ENCODE measurements at regions not wholly inside any gene's neighbourhood (a gene's known extent, or its start where the extent isn't known, plus 50 kb on each side); places are given as distances from the start of the nearest gene placed in this dataset.

- TF ChIP-seq REST (IDR thresholded peaks at IDR 0.05; ENCODE audit: low read depth, low read length): no peak; the same call in 1 of the 2 replicates
- TF ChIP-seq PBX3 (IDR thresholded peaks at IDR 0.05): peak; percentile 76
- TF ChIP-seq GABPA (IDR thresholded peaks at IDR 0.05; ENCODE audit: low read depth): no peak
- TF ChIP-seq MAX (IDR thresholded peaks at IDR 0.05; ENCODE audit: low read depth): peak; percentile 71
- TF ChIP-seq RCOR1 (IDR thresholded peaks at IDR 0.05; ENCODE audit: low read length): peak; percentile 58; the same call in 1 of the 2 replicates
- TF ChIP-seq MXI1 (IDR thresholded peaks at IDR 0.05; ENCODE audit: low read depth, low read length): peak; percentile 92
- TF ChIP-seq RAD21 (IDR thresholded peaks at IDR 0.05; ENCODE audit: low read length): peak; percentile 9; the same call in 1 of the 2 replicates
- TF ChIP-seq IRF3 (IDR thresholded peaks at IDR 0.05; ENCODE audit: low read depth, low read length): no peak
- TF ChIP-seq USF2 (IDR thresholded peaks at IDR 0.05; ENCODE audit: borderline replicate concordance, low read depth, low read length): no peak
These were observed 222.5 kb upstream of the GSE1 start (continued) for GRCh38 chr16:85390511-85391174.

- Histone ChIP-seq H3K9ac (no peak overlapping the region), H3K9me2 (no peaks in the 10 kb centered on the region), H3F3A (replicated peaks; ENCODE audit: insufficient read depth) (peaks cover 23% of the 10 kb centered on the region), H3K27me3 (ENCODE audit: insufficient read depth) (no peaks in the 10 kb centered on the region), H3K9me3 (no peaks in the 10 kb centered on the region), H2AFZ (ENCODE audit: low read depth) (no peak overlapping the region), H3K79me2 (ENCODE audit: insufficient read depth) (peaks cover 7% of the 10 kb centered on the region; the same call in 1 of the 2 replicates), H3K4me1 (ENCODE audit: control insufficient read depth in 1 of 2, insufficient read depth in 2 of 2, low read depth in 1 of 2, low read length in 1 of 2) (peaks cover 30 to 59% of the 10 kb centered on the region in 2 experiments), H3K36me3 (replicated peaks in 1 of 2; ENCODE audit: control insufficient read depth in 1 of 2, insufficient read depth in 2 of 2, low read length in 1 of 2) (no peaks in the 10 kb centered on the region), H3K4me2 (peak overlapping the region; percentile 61; the same call in 1 of the 2 replicates), H3K4me3 (ENCODE audit: low read depth in 2 of 2, low read length in 1 of 2) (no peak overlapping the region), H4K20me1 (ENCODE audit: insufficient read depth) (no peaks in the 10 kb centered on the region), H3K27ac (ENCODE audit: low read depth in 2 of 2, low read length in 1 of 2) (peak overlapping the region; percentile 45 to 90)
- DNase-seq: no peak
- ChIA-PET CTCF (interaction anchor here (0.9 to 10.1 kb wide), 15 partner anchors 13 to 225 kb away, joined by 3 to 144 read pairs (median 7); no protein-coding TSS in a partner anchor), POLR2A (interaction anchor here (0.5 kb wide), 1 partner anchor 116 kb away, joined by 3 read pairs; no protein-coding TSS in a partner anchor)
- 84% methylated on average over 13 of the region's 14 CpGs for WGBS (ENCODE audit: low lambda C conversion rate)
- TF ChIP-seq ELF1 (IDR thresholded peaks at IDR 0.05) (no peak), JUND (IDR thresholded peaks at IDR 0.05) (no peak), CTCF (IDR thresholded peaks at IDR 0.05) (no peak), FOSL2 (IDR thresholded peaks at IDR 0.05; ENCODE audit: borderline replicate concordance, low read depth) (no peak), CHD2 (IDR thresholded peaks at IDR 0.05; ENCODE audit: low read length, partially characterized antibody) (no peak), MAX (IDR thresholded peaks at IDR 0.05; ENCODE audit: low read depth) (no peak), ZBTB33 (IDR thresholded peaks at IDR 0.05; ENCODE audit: borderline replicate concordance, low read depth) (no peak), RAD21 (IDR thresholded peaks at IDR 0.05; ENCODE audit: low read length) (no peak), FOXM1 (IDR thresholded peaks at IDR 0.05; ENCODE audit: low read depth) (no peak), NRF1 (IDR thresholded peaks at IDR 0.05; ENCODE audit: low read depth, low read length) (no peak), SMC3 (IDR thresholded peaks at IDR 0.05; ENCODE audit: low read depth, low read length) (no peak)
These were observed 221.9 kb upstream of the GSE1 start for GRCh38 chr16:85391175-85391707.
